ENCODE measurements at regions not wholly inside any gene's neighbourhood (a gene's known extent, or its start where the extent isn't known, plus 50 kb on each side); places are given as distances from the start of the nearest gene placed in this dataset.

DNA sequence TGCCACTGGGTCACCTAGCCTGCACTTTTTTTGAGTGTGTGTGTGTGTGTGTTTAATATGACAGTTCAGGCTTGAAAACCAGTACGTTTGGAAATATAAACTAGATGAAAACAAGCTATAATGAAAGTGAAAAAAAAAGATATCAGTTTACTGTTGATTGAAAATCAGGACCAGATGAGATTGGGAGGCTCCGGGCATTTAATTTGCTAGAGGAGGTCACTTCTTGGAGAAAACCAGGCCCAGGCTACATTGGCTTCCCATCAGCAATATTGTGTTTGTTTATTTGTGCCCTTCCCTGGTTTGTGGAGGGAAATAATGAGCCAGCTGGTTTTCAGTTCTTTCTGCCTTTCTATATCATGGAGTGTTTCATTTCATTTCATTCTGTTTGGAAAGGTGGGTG is 246.6 kb upstream of the JAG1 start:
- DNase-seq (ENCODE audit: low read depth, low spot score) = no peak

DNA sequence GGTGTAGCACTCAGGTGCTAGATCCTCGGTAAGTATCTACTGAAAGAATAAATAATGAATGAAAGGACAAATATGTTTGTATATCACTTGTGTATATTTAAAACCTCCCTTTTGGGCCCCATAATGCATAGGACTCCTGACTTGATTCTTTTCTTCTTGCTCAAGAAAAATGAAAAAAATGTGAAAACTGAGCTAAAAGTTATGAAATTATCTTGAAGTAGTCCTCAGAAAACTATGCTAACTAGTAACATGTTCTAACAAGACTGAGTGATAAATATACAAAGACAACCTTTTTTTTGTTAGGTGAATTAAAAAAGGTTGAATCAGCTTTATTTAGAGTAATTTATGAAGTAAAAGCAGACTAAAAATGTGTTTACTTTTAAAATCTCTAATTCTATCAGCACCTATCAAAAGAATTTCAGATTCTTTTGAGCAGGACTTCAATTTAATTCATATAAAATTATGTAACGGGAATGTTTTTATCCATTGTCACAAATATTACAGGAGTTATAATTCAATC is 247.8 kb upstream of the JAG1 start:
- DNase-seq (ENCODE audit: low read depth, low spot score) = no peak

GRCh38 chr20:10922506-10922905 is 248.7 kb upstream of the JAG1 start:
- DNase-seq (ENCODE audit: low read depth, low spot score) = no peak

GRCh38 chr20:10922941-10923340 is 249.1 kb upstream of the JAG1 start:
- peak; percentile 90 for DNase-seq (ENCODE audit: low read depth, low spot score)

DNA sequence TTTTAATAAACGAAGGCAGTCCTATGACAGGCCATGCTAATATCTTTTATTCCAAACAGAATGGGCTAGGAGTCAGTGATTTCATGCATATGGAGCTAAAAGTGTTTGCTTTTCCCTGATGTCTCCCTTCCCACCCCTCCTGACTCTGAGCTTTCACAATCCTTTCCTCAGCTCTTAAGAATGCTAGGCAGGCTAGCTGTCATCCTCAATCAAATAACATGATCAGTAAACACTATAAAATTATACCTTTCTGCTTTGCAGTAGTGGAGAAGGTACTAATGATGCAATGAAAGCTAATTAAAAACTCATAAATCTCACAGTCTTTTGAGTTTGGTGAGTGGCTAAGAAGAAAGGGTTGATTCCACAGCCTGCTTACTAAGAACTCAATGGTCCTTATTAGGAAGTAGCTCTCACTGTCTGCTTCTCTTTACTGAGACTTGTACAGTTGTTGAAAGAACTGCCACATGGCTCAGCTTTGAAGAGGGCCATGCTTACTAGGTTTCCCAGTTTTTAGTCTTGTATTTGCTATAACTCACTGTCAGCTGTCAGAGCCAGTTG is 250.9 kb upstream of the JAG1 start:
- DNase-seq (ENCODE audit: low read depth, low spot score) = peak; percentile 46

DNA sequence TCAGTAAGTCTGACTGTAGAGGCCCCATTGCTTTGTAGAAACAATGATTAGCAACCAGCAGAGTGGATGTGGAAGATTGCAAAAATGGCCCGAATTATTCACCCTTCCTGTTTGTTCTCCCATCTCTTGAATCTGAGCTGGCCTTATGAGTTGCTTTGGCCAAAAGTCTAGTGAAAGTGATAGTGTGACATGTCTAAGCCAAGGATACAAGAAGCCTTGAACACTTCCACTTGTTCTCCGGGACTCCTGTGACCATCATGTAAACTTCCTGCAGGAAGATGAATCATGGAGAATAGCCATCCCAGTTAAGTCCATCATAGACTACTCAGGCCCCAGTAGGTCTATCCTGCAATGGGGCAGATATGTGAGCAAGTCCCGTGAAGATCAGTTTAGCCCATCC is 252.0 kb upstream of the JAG1 start:
- DNase-seq (ENCODE audit: low read depth, low spot score) = no peak

- peak; percentile 43 for DNase-seq (ENCODE audit: low read depth, low spot score)
Observed at GRCh38 chr20:10927011-10927583, 253.3 kb upstream of the JAG1 start.

GRCh38 chr20:10927936-10928840 is 254.4 kb upstream of the JAG1 start:
- DNase-seq (ENCODE audit: low read depth, low spot score) = peak; percentile 45

GRCh38 chr20:10928841-10929421 is 255.1 kb upstream of the JAG1 start:
- no peak for DNase-seq (ENCODE audit: low read depth, low spot score)

DNA sequence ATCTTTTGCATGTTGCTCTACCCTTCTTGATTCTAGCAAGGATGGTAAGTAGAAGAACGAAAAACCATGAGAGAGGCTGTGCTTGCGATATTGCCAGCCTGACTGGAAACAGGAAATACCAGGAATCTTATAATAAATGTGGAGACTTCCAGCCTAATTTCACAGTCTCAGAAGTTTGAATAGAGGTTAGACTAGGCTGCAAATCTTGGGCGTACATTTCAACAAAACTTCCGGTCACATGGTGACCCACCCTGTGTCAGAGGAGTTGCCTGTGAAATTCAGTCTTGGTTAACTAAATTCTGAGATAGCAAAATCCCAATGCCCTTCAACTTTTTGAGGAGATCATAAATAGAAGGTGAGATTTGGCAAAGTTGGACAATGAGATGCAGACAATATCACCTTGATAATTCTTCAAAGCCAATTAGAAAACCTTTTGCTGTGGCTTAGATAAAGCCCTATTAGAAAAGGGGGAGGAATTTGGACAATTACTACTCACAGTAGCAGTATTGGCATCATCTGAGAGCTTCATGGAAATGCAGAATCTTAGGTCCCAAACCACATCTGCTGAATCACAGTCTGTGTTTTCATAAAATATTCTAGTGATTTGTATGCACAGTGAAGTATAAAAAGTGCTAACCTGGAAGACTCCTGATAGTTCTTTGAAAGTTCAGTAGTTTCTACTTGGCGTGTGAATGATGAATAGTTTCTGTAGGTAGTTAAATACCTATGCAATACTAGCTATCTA is 262.0 kb upstream of the JAG1 start:
- DNase-seq (ENCODE audit: low read depth, low spot score) = no peak

GRCh38 chr20:10936786-10937185 is 263.0 kb upstream of the JAG1 start:
- no peak for DNase-seq (ENCODE audit: low read depth, low spot score)

GRCh38 chr20:10939331-10939941 is 265.6 kb upstream of the JAG1 start:
- no peak for DNase-seq (ENCODE audit: low read depth, low spot score)

DNA sequence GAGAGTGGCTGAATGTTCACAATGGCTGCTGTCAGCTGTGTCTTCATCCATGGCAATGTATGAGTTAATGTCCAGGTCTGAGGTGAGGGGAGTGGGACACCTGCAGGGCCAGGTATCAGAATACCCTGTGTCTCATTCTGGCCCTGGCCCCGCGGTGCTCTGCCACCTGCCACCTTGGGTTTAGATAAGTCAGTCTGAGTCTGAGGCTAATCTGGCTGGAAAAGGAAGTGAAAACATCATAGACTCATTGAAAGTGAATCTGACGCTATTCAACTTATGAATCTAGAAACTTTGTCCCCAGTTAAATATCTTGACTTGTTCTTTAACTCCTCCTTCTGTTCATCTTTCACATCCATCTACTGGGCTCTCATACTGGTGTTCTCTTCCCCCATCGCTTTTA is 267.1 kb upstream of the JAG1 start:
- no peak for DNase-seq (ENCODE audit: low read depth, low spot score)

- DNase-seq (ENCODE audit: low read depth, low spot score) = no peak
Observed at GRCh38 chr20:10943686-10944265, 270.0 kb upstream of the JAG1 start.

GRCh38 chr20:10946124-10946880 is 272.5 kb upstream of the JAG1 start:
- no peak for DNase-seq (ENCODE audit: low read depth, low spot score)

- DNase-seq (ENCODE audit: low read depth, low spot score) = no peak
Observed at GRCh38 chr20:10947726-10948125, 273.9 kb upstream of the JAG1 start.

GRCh38 chr20:10949930-10950783 is 276.4 kb upstream of the JAG1 start:
- no peak for DNase-seq (ENCODE audit: low read depth, low spot score)

GRCh38 chr20:10951216-10951615 is 277.4 kb upstream of the JAG1 start:
- DNase-seq (ENCODE audit: low read depth, low spot score) = no peak

- no peak for DNase-seq (ENCODE audit: low read depth, low spot score)
Observed at GRCh38 chr20:10951904-10952303, 278.1 kb upstream of the JAG1 start.

Data from astrocyte of the hippocampus (primary cell).